HS-27A (cell line): ENCODE measurements at regions not wholly inside any gene's neighbourhood (a gene's known extent, or its start where the extent isn't known, plus 50 kb on each side); places are given as distances from the start of the nearest gene placed in this dataset.

ENCODE experiments used
- DNase-seq: peaks from one replicate; pipeline ENCODE4 v3.0.0-alpha.2; 2012; ENCODE audit warnings: low read depth, missing footprints

DNA sequence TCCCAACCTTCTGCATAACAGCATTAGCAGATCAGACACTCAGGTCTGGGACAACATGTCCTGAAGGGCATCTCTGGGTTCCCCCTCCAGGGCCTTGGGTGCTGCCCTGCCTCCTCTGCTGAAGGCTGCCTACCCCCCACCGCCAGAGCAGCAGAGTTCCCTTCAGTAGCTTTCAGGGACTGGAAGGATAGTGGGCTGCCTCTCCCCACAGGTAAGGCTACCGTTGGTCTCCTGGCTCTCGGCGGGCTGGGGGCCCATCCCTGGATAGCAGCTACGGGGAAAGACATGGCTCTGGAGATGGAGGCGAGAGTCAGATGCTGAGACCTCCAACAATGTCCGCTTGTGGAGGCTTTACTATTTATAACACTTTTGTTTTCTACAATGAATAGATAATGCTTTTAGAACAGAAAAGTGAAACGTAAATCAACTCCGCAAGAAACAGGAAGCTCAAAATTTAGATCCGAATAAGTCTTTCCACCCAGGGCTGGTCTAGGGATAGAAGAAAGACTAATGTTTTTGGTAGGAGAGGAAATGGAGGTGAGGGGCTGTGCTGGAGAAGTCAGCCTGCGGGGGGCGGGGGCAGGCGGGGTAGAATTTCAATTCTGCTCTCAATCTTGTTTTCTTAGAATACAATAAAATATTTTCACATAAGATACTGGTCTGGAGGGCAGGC, 58.4 kb downstream of the ARL4C start:
- no peak for DNase-seq

DNA sequence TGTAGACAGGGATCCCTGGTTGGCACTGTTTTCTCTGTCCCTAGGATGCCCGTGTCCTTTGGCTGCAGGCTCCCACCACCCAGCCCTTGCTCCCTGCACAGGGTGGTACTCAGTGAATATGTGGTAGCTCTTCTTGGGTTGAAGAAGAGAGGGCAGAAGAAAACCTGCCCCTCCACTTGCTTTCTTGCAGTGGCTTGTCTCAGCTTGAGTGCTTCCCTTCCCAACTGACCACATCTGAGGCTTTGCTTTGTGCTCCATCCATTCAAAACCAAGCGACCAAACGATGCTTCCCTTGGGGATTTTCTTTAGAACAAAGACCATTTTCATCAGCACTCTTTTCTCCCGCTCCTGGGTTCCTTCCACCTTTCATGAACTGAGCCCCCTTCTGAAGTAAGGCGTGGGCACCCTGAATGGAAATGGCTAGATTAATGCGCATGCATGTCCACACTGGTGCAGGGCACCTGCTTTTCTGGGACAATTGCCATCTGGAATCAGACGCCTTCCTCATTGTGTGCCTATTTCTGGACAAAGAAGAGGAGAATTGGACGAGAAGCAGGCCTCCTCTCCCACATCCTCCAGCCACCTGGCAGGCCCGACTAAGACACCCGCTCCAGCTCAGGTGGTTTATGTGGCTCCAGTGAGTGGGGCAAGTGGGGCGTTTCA, 59.1 kb downstream of the ARL4C start:
- DNase-seq, result no peak

DNA sequence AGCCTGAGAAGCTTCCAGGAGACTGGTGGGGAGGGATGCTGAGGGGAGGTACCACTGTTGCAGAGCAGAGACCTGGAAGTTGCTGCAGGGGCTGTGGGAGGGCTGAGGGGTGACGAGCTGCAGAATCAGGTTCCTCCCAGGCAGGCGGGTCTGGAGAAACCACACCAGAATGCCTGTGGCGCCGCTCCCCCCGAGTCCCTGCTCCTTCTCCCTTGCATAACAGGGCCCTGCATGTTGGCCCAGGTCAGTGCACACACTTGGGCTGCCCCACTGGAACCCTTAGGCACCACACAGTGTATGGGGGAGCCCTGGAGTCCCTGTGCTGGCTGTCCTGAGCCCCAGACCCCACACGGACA, 60.4 kb downstream of the ARL4C start:
- no peak for DNase-seq

DNA sequence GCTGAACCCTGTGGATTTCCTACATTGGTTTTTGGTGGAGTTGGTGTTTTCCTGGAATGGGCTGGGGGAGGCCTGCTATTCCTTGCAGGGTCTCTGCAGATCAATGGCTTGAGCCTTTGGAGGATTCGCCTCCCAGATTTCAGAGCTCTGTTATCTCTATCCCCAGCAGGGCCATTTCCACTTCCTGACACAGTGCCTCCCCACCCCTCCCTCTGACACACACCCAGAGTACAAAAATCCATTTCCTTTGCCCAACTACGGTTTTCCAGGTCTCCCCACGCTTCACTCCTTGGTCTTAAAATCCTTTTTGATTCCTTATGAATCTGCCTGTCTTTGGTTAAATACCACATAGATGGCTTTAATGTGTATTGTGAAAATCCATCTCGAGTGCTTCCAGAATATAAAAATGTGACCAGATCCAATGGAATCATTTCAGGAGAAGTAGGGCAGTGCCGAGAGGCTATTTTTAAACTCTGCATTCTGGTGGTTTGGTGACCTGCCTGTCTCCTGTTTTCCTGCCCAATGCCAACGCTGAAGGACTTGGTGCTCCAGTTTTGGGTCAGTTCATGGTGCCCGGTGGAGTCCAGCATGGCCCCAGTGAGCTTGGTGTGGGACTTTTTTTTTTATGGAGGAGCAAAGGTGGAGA, 60.9 kb downstream of the ARL4C start:
- no peak for DNase-seq

DNA sequence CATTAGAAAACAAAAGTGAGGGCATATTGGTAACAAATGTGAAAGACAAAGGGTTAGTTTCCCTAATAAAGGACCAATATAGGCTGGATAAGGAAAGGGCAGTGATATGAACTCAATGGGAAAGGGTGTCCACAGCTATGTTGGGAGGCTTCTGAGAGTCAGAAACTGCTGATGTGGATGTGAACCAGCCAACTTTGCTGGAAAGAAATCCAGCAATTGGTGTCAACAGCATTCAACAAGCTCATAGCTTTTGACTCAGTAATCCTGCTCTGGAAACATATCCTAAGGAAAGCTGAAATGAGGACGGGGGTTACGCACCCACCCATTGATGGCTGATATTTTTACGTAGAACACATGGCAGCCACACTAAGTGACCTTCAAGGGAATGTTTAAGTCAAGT, 63.7 kb downstream of the ARL4C start:
- DNase-seq, result no peak

DNA sequence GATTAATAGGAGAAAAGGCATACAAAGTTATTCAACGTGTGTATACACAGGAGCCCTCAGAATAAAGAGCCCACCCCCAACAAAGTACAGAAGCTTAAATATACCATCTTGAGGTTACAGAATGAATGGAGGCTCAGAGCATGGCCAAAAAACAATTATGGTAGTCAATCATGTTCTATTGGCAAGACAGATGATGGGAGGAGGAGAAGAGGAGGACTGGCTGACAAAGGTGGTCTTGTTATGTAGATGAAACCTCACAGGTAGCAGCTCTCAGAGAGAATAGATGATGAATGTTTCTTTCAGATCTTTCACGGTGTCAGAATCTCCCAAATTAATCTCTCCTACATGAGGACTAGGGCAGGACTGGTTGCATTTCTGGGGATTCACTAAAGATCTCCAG, 66.0 kb downstream of the ARL4C start:
- DNase-seq, result no peak

DNA sequence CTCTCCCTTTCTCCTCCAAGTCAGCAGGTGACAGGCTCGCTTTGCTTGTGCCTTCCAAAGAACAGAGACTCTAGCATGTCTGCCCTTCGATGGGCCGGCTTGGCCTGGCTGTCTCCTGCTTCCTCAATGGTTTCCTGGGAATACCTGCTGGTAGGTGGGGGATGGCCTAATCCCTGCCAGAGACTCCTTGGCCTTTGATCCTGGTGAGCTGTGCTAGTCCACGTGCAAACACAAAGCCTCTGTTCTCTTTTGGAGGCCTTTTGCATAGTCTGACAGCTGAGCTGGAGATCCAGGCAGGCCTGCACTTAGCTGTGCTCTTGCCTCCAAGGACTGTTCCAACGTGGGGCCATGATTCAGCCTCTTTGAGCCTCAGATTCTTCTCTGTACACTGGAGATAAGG, 67.6 kb downstream of the ARL4C start:
- DNase-seq, result no peak

DNA sequence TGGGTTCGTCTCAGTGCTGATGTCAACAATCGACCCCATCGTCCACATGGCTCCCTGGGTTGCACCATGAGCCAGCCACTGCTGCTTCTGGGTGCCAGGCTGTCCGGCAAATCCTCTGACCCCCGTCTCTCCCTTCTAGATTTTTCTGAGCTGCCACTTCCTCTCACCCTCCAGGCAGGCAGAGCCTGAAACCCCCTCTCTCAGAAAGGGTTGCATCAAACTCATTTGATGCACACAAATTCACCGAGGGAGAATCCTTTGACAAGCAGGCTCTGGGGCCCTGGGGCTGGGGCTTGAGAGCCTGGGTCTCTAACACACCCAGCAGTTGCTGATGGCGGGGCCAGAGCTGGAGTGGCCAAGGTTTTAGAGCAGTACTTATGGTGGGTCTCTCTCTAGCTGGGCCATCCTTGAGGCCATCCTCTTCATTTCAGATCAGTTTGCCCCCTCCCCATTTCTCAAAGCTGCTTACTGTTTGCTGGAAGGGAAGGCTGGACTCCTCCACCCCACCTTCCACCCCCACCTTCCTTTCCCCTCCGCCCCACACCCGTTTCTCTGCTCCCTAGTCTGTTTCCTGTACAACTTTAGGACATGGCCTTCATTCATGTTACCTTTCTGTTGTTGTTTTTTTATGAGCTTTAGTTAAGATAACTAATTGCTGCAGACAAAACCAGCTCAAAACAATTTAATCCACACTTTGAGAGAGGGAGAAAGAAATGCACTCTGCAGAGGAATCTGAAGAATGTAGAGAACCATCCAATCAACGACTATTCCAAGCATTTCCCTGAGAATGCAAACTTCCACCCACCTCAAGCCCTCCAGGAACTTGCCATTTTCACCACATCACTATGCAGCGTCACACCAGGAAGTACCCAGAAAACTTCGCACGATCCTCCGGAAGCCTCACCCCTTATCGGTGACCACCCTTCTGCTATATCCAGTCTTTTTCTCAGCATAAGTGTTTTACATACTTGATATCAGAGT, 69.5 kb downstream of the ARL4C start:
- no peak for DNase-seq

DNA sequence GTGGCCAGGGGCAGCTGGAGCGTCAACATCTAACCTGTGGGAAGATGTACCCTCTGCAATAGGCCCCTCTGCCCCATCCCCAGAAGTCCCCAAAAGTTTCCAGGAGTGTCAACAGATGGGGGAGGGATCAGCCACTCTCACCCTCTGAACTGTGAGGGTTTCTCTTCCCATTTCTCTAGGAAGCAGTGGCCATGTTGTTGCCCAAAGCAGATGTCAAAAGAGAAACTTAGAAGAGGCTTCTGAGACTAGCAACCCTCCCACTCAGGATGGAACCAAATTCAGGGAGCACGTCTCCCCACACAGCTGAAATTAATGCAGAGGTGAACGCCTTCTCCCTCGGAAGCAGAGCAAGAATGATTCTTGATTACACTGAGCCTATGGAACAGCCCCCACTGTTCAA, 70.3 kb downstream of the ARL4C start:
- no peak for DNase-seq

DNA sequence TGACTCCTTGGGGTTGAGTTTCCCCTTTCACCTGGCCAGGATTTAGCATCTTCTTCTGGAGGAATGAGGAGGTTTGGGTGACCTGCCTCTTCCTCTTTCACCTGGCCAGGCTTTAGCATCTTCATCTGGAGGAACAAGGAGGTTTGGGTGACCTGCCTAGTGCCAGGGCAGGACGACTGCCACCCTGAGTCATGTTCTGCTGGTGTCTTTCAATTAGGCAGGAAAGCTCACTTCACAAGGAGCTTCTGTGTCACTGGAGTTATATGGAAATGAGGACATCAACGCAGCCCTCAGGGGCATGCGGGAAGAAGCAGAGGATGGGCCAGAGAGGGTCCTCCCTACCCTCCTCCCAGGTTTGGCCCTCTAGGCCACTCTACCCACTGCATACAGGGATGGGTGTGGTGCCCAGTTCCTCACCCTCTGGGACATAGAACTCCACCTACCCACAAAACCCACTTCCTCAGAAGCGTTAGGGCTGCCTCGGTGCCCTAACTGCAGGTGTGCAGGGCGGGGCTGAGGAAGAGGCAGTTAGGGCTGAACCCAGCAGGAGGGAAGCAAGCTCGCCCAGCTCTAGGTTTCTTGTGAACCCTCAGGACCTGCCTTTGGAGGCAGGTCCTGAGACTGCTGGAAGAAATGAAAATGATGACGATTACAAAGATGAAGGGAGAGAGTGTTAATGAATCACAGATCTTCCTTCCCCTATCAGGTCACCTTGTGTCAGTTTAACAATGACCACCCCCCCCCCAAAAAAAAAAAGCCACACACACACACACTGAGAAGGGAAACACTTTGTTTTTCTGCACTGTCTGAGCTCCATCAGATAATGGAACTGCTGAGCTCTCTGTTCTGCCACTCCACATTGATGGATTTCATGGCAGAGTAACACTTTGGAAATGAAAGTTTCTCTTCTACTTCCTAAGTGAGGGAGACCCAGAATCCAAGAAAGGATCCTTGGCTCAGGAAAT, 71.0 kb downstream of the ARL4C start:
- no peak for DNase-seq

DNA sequence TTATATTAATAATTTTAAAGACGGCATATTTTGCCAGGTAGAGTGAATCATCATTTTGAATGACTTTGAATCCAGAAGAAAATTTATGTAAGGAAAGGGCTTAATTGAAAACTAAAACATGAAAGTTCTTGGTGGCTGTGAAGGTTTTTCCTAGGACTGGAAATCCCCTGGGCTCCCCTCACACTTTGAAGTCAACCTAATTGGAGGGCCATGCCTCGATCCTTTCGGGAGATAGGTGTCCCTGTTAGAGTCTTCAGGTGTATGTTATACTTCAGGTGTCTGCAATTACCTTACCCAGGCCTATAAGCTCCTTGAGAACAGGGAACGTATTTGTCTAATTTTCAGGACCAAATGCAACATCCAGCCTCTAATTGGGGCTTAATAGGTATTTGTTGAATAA, 73.0 kb downstream of the ARL4C start:
- DNase-seq, result no peak

DNA sequence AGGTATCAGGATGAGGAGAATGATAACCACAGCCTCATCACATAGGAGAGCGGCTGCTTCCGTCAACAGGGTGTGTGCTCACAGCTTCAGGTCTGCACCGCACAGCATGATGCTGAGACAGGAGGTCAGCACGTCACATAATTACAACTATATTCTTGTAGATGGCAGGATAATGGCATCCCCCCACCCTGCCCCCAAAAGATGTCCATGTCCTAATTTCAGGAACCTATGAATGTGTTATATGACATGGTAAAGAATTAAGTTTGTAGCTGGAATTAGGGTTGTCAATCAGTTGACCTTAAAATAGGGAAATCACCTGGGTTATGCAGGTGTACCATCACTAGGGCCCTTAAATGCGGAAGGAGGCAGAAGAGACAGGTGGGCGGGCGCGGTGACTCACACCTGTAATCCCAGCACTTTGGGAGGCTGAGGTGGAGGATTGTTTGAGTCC, 73.9 kb downstream of the ARL4C start:
- DNase-seq, result no peak

DNA sequence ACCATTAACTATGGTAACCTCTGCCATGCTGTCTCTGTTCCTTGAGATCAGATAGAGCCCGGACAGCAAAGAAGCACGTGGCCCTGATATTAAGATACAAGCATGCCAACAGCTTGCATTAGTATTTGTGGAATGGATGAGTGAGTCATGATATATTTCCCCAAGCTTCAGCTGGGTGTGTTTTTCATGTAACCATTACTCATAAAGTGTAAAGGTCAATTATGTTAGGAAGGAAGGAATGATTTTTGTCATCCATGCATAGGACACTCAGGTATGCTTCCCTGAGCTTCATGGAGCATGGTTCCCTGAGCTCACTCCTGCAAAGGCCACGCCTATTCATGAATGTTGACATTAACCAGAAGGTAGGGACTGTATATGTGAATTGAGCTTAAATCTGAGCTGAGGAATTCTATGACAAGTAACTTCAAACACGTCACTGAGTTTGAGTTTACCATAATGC, 74.6 kb downstream of the ARL4C start:
- DNase-seq, result peak; percentile 47

DNA sequence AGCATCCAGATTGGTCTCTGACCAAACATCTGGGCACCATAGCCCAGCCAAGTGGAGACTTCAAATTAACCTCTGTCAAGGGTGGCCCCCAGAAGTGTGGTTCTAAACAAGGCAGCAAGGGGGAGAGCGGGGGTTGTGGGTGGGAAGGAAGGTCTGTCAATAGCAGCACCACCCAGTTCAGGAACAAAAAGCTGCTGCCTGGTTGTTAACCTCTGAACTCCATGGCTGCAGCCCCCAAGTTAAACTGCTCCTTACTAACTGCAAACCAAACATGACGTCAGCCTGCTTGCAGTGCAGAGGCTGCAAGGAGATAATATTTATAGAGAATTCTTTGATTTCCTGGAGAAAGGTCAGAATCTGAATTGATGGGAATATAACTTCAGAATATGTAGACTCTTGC, 76.5 kb downstream of the ARL4C start:
- no peak for DNase-seq

DNA sequence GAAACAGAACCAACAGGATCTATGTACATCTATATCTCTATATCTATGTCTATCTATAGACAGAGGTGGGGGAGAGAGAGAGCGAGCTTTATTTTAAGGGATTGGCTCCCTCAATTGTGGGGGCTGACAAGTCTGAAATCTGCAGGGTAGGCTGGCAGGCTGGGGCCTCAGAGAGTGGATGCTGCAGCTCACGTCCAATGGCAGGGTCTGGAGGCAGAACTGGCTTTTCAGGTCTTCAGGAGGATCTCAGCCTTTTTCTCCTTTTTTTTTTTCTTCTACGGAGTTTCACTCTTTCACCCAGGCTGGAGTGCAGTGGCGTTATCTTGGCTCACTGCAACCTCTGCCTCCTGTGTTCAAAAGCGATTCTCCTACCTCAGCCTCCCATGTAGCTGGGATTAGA, 77.2 kb downstream of the ARL4C start:
- no peak for DNase-seq

DNA sequence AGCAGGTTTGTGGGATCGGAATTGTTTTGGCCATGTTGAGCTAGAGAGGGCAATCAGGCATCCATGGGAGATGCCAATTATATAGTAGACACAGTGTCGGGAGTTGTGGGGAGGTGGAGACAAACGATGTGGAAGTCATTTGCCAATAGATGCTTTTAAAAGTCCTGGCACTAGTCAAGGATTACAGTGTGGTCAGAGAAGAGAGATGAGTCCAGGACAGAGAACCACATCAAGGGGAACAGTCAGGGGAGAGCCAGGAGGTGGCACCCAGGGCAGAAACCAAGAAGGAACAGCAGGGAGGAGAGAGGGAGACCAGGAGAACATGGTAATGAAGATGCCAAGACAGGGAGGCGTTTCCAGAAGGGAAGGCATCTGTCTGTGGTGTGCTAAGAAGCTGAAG, 81.2 kb downstream of the ARL4C start:
- DNase-seq, result no peak

DNA sequence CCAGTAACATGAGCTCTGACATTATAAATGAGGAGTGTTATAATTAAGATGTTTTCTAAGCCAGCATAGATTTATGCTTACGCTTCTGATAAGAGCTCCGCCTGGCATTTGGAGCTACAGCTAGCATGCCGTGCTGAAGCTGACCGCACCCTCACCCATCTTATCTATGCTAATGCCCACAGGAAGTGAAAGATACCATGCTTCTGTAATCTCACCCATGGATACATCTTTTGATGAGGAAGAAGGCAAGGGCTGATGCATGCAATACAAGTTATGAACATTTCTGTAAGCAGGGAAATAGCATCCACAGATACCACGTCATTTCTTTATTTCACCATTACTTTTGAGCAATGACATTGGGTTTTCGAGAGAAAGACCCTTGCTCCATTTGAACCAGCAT, 82.3 kb downstream of the ARL4C start:
- DNase-seq, result no peak

DNA sequence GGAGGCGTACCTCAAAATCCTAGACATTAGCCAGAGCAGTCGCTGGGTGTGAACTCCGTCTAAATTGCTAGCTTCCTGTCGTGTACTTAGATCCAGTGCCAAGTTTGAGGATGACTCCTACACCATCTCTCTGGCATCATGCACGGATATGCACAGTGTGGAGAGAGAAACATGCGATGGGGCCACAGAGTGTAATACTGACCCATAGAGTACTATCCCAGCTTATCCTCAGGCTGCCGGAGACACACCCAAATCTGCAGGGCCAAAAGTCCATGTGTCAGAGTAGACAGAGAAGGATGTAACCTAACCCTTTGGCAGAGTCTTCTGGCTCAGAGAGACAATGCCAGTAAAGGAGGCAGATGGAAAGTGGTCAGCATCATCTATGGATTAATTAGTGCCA, 84.2 kb downstream of the ARL4C start:
- no peak for DNase-seq

DNA sequence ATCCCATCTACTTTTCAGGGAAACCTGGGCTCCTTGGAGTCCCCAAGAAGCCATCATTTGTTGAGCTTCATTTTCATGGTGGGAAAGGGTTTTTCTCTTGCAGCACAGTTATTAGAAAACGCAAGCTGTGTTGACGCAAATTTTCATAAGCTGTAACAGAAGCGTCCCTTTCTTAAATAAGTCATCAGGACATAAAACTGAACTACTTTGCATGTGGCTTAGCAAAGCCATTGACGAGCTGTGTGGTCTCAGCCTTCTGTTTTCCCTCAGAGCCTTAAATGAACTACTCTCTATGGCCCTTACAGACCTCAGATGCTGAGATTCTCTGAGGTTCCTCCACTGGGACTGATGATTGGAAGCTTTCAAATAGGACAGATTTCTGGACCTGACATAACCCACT, 85.1 kb downstream of the ARL4C start:
- DNase-seq, result no peak

DNA sequence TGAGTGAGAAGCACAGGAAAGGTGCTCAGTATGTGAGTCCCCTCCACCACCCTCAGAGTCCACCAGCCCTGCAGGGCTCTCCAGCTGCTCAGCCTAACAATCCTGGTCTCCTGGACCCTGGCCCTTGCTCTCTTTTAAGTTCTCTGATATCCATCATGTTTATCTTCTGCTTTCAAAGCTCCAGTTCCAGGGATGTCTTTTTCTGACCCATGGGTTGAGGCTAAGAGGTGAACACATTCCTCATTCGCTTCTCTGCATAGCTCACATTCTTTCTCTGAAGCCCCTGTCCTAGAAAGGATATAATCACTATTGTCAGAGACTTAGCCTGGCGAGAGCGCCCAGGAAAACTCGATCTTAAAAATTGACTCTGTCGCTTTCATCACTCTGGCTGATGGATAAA, 86.4 kb downstream of the ARL4C start:
- no peak for DNase-seq

DNA sequence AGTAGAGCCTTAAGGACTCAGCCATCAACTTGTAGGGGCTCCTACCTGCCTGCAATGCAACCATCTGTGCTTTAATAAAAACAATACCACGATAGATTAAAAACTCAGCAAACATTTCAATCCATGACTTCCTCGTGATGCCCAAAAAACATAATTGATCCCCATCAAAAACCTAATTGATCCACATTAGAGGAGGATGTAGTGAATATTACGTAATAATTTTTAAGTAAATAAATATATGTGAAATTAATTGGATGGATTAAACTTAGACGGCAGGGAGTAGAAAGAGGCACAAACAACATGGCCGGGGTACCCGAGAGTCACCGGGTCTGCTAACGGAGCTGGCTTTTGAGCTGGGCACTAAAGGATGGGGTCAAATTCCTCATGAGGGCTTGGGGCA, 87.3 kb downstream of the ARL4C start:
- DNase-seq, result no peak
